Activated CD4-positive, CD25-positive, alpha-beta regulatory T cell treated with anti-CD3 and anti-CD28 coated beads, Interleukin-2, amount 50 U/mL, for 24 hours (primary cell): ENCODE measurements at regions not wholly inside any gene's neighbourhood (a gene's known extent, or its start where the extent isn't known, plus 50 kb on each side); places are given as distances from the start of the nearest gene placed in this dataset.

ENCODE experiments used
- ATAC-seq, 2 donors: fragments of 150-1000 bp; cut with Tn5 transposase; one replicate each; pipeline ENCODE4 v1.10.0; 2021; ENCODE audit warnings: mild to moderate bottlenecking in 1 of 2, moderate library complexity in 1 of 2

- no peak for ATAC-seq
Observed at GRCh38 chr6:1485678-1486077, 96.3 kb downstream of the FOXF2 start.

DNA sequence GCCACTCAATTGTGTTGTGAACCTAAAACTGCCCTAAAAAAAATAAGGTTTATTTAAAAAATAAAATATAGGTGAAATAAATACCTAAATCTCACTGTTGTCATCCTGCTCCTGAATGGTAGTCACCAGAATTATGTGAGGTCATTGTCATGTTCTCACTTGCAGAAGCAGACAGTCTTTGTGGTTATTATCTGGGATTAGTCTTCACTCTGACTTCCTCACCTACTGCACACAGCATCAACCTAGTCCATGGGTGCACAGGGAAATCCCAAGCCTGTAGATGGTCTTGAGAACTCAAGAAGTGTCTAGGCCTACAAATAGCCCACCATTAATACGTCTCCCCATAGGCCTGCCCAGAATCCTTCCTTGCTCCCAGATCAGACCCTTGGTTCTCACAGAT is 97.0 kb downstream of the FOXF2 start:
- ATAC-seq = no peak

DNA sequence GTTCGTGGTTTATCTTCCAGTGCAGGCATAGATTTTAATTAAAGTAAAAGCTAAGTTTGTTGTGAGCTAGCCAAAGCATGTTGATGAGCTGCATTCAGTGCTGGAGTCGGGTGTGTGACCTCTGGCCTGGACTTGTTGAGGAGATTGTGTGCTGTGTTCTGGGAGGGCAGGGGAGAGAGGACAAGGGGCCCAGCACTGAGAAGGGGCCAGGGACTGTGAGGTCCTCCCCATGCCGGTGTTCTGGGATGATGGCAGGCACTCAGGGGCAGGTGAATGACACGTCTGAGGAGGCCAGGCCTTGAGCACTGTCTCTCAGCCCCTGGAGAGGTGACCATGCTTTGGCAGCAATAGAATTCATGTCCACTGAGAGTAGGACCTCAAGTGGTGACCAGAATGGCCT is 97.9 kb downstream of the FOXF2 start:
- ATAC-seq = no peak

DNA sequence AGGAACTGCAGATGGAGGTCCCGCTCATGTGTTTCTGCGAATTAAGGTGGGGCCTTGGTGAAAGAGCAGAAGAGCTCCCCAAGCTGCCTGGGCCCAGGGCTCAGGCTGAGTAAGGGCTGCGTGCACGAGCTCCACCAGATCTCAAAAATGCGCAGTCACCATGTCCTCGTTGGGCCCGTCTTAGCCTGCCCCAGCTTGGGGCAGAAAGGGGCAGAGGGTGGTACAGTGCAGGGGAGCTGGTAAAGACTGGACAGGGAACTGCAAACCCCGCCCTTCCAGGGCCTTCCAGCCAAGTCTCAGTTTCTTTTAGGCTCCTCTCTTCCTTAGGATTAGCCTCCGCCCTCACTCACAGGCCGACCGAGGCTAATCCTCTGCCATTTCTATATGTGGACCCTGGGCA is 101.6 kb downstream of the FOXF2 start:
- ATAC-seq = no peak

DNA sequence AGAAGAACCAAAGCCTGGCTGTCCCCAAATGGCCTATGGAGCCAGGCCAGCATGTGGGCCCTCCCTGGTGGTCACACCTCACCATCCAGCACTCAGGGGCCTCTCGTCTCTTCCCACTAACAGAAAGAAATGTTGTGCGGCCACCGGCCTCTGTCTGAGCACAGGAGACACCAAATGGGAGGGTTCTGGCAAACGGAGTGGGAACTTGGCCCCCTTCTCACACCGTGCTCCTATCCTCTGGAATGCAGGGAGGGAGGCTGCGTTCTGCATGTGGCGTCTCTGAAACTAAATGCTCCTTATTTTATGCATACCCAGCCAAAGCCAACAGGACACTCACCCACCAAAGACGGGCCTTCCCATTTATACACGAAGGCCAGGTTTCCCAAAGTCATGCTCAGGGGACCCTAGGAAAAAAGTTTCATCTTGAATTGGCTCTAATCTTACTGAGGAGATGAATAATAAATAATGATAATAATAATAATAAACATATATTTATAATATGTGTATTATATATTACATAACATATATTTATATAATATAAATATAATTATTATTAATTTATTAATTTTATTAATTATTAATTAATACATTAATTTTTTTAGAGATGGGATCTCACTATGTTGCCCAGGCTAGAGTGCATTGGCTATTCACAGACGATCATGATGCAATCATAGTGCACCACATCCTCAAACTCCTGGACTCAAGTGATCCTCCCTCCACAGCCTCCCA is 102.4 kb downstream of the FOXF2 start:
- no peak for ATAC-seq

DNA sequence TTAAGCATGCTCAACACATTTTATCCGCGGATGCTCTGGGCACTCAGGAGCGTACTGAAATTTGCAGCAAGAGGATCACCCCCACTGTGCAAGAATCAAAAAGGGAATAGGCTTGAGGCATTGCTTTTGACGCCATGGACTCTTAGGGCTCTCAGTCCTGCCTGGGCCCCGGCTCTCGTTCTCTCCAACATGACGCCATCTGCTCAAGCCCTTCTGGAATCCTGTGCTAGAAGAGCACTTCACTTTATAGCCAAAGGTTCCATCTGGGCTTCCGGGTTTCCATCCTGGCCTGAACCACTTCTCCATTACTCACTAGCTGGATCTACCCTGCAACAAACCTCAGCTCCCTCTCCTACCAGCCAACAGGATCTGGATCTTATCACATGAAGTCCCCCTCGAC is 105.3 kb downstream of the FOXF2 start:
- ATAC-seq = no peak

- ATAC-seq = no peak
Observed at GRCh38 chr6:1495344-1495743, 106.0 kb downstream of the FOXF2 start.

DNA sequence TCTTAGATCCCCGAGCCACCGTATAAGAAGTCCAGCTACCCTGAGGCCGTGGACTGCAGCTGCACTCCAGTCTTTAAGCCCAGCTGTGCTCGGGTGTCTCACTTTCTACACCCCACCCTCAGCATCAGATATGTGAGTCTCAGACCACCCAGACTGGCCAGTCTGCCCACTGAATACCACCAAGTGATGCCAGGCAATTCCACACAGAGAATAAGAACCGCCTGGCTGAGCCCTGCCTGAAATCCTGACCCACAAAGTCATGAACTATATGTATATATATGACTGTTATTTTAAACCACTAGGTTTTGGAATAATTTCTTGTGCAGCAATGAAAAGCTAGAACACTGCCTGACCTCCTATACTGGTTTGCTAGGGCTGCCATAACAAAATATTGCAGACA is 106.7 kb downstream of the FOXF2 start:
- no peak for ATAC-seq

DNA sequence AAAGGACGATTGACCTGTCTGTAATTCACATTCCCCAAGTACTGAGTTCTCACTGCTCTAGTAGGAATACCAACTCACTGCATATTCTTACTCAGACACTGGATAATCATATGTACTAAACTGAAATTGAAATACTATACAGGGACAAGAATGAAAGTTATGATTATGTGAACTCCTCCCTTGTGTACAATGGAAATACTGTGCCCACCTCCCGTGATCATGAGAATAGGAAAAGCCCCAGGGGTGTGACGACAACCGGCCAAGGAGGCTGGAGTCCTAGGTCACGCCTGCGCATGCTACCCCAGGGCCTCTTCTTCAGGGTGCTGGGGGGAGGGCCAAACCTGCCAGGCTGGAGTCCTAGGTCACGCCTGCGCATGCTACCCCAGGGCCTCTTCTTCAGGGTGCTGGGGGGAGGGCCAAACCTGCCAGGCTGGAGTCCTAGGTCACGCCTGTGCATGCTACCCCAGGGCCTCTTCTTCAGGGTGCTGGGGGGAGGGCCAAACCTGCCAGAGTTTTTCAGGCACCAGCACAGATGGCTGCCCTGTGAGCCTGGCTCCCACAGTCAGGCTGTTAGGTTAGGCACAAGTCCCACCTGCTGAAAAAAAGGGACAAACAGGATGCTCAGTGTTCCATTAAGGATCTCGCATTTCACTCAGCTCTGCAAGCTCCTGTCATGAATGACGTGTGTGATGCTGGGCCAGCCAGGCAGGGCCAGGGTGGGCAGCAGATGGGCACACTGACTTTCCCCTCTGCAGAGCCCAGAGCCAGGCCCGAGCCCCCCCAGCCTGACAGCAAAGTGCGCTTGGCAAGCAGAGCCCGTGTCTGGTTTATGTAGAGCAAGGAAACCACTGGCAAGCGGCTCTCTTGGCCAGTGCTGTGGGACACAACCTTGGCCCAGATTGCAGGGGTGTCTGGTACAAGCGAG is 107.7 kb downstream of the FOXF2 start:
- no peak for ATAC-seq

GRCh38 chr6:1497761-1498105 is 108.4 kb downstream of the FOXF2 start:
- no peak for ATAC-seq

- ATAC-seq = no peak
Observed at GRCh38 chr6:1498491-1499113, 109.2 kb downstream of the FOXF2 start.

DNA sequence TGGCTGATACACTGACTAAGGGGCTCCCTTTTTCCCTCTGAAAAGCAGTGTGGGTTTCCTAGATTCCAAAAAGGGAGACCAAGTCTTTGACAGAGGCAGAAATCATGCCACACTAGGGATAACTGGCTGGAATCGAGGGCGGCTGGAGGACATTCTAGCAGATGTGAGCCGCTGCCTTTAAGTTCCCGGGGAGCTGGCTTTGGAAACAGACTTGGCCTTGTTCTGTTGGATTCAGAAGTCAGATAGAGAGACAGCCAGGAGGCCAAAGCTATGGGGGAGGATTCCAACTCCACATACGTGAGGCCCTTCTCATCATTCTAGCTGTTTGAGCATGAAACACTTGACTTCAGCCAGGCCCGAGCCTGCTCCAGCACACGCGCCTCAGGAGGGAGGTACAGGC is 109.9 kb upstream of the FOXC1 start:
- no peak for ATAC-seq

DNA sequence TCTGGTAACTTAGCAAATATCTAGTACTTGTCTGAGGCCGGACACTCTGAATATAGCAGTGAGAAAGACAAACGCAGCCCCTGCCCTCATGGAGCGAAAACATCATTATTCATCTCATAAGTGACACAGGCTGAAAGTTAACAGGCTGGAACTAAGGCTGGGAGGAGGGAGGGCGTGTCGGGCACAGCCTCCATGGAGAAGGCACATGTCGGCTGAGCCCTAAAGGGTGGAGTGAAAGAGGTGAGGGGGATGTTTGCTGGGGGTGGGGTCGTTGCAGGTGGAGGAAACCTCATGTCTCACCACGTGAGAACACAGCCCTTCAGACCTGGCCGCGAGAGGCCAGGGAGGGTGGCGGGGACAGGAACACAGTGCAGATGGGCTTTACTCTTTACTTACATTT is 108.8 kb upstream of the FOXC1 start:
- ATAC-seq = no peak

DNA sequence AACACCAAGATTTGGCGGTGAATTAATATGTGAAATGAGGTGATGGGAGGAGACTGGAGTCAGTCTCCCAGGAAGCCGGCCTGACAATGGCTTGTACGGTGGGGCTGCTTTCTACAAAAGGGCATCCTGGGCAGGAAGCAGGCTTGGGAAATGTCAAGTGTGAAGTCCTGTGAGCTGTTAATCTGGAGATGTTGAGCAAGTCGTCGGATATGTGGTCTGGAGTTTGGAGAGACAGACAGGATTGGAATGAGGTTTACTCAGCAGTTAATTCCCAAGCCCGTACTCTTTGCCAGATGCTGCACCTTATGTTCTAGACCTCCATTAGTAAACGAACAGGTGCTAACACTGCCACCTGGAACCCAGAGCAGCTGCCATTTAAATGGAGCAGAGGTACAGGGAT is 107.7 kb upstream of the FOXC1 start:
- no peak for ATAC-seq

DNA sequence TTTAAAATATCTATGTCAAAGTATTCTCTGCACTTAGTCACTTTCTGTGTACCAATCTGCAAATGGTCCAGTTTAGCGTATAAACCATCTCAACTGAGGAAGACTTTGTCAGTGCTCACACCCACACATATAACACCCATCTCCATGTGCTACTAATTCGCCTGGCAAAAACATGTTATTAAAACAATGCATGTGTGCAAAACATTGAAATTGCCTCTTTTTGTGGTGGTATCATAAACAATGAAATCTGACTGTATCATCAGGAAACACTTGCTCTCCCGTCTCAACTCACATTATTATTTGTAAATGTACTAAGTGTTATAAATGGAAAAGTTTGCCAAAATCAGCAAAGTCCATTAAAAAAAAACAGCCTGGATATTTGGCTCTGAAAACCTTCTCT is 105.9 kb upstream of the FOXC1 start:
- ATAC-seq = no peak

DNA sequence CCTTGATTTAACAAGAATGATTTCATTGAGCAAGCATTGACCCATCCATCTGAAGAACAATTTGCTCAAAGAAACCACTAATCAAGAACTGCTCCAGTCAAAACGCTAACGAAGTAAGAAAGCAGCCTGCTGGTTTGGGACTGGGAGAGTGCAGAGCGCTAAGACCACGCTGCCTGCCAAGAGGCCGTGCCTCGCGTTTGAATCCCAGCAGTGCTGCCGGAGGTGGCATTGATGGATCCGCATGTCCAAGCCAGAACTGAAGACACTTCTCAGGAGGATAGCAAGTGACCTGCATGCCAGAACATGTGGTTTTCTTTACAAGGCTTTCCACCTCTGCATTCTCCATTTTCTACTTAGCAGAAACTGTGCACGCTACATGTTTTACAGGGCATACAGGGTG is 105.2 kb upstream of the FOXC1 start:
- ATAC-seq = no peak

DNA sequence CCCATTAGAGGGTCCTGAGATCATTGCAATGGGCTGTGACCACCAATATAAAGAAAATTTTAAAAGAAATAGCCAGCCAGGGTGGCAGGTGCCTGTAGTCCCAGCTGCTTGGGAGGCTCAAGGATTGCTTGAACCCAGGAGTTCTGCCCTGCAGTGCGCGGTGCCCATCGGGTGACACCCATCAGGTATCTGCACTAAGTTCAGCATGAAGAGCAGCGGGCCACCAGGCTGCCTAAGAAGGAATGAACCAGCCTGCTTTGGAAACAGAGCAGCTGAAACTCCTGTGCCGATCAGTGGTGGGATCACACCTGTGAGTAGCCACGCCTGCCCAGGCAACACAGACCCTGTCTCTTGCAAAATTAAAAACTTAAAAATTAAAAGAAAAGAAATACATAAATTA is 102.5 kb upstream of the FOXC1 start:
- ATAC-seq = no peak

DNA sequence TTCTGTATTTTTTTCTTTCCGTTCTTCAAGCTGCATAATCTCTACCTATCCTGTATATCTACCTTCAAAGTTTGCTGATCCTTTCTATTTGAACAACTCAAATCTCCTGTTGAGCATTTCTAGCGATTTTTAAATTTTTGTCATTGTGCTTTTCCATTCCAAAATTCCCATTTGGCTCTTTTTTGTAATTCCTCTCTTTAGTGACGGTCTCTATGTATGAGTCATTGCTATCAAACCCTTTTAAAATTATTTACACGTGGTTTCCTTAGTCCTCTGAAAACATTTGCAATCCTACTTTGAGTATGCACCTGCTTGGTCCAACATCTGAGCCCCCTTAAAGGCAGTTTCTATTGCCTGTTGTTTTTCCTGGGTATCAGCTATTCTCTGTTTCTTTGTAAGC is 100.5 kb upstream of the FOXC1 start:
- no peak for ATAC-seq

DNA sequence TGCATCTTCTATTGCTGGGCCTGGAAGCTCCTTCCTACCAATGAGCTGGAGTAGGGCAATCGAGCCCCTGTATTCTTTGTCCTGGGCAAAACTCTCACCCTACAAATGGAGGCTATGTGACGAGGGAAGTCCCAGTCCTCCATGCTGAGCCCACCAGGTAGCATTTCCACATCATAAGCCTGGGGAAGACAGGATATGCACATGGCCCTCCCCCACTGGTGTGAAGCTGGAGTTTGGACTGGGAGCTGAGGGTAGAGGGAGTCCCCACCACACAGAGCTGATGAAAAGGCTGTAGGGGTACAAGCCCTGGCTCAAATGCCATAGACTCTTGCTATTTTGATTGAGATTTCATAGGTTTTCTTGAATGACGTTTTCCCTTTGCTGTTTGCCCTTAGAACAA is 99.5 kb upstream of the FOXC1 start:
- no peak for ATAC-seq

- ATAC-seq = no peak
Observed at GRCh38 chr6:1513215-1513780, 96.4 kb upstream of the FOXC1 start.

DNA sequence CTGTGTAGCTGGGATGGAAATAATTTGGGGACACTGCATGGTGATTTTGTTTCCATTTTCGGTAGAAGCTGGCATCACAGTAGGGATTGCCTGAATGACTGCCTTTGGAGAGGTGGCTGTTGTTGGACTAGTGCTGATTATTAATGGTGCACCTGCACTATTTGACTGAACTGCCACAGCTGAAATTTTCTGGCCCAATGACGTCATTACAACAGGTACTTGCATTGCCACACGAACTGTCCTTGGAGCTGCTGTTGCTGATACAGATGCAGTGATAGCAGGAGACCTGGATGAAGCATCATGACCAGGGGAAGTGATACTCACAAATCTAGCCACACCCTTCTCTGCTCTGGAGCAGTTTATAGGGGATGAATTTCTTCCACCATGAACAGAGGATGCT is 95.6 kb upstream of the FOXC1 start:
- ATAC-seq = no peak

- ATAC-seq = no peak
Observed at GRCh38 chr6:1515280-1515679, 94.4 kb upstream of the FOXC1 start.

GRCh38 chr6:1515781-1516180 is 93.9 kb upstream of the FOXC1 start:
- ATAC-seq = no peak
